ENCODE measurements at regions not wholly inside any gene's neighbourhood (a gene's known extent, or its start where the extent isn't known, plus 50 kb on each side); places are given as distances from the start of the nearest gene placed in this dataset.

GRCh38 chr10:78116361-78116760 is 82.7 kb downstream of the RPS24 start:
- Histone ChIP-seq H3K36me3 (ENCODE audit: low read depth) (no peaks in the 10 kb centered on the region), H3K27ac (no peak overlapping the region), H4K20me1 (ENCODE audit: insufficient read depth) (no peaks in the 10 kb centered on the region), H3K4me2 (no peak overlapping the region), H3K9me2 (ENCODE audit: insufficient read depth) (no peaks in the 10 kb centered on the region), H3K79me2 (ENCODE audit: low read depth) (no peaks in the 10 kb centered on the region), H2AFZ (no peak overlapping the region), H3K9me3 (ENCODE audit: insufficient read depth, low read depth) (no peaks in the 10 kb centered on the region; the same call in 1 of the 2 replicates), H3F3A (ENCODE audit: insufficient read depth, low read depth) (no peaks in the 10 kb centered on the region), H3K4me1 (replicated peaks; ENCODE audit: insufficient read depth) (no peaks in the 10 kb centered on the region), H3K4me3 (no peak overlapping the region), H3K27me3 (ENCODE audit: insufficient read depth, low read depth) (peaks cover 68% of the 10 kb centered on the region)
- POLR2A ChIA-PET (ENCODE audit: unreplicated experiment) = no interaction called here
- intact Hi-C loops (cut with micrococcal nuclease; ENCODE audit: unreplicated experiment) = no loop called here
- BruUV-seq (replicated peaks) = no TSS peak
- TF ChIP-seq EZH2 (IDR thresholded peaks at IDR 0.05; ENCODE audit: low read depth) = no peak
- no peak for TF ChIP-seq CTCF (conservative IDR thresholded peaks at IDR 0.05)
- DNase-seq = no peak
- CTCF ChIA-PET = no interaction called here

GRCh38 chr10:78118591-78118990 is 84.9 kb downstream of the RPS24 start:
- H3K4me1 ChIP-seq (replicated peaks; ENCODE audit: insufficient read depth) = no peaks in the 10 kb centered on the region
- no peaks in the 10 kb centered on the region for H3K79me2 ChIP-seq (ENCODE audit: low read depth)
- no peaks in the 10 kb centered on the region for H3F3A ChIP-seq (ENCODE audit: insufficient read depth, low read depth)
- no peaks in the 10 kb centered on the region for H4K20me1 ChIP-seq (ENCODE audit: insufficient read depth)
- POLR2A ChIA-PET (ENCODE audit: unreplicated experiment) = no interaction called here
- no peak overlapping the region for H3K4me2 ChIP-seq
- H3K9me2 ChIP-seq (ENCODE audit: insufficient read depth) = no peaks in the 10 kb centered on the region
- H2AFZ ChIP-seq = no peak overlapping the region
- no peak overlapping the region for H3K4me3 ChIP-seq
- TF ChIP-seq CTCF (conservative IDR thresholded peaks at IDR 0.05) (no peak), EZH2 (IDR thresholded peaks at IDR 0.05; ENCODE audit: low read depth) (no peak)
- no TSS peak for BruUV-seq (replicated peaks)
- H3K9me3 ChIP-seq (ENCODE audit: insufficient read depth, low read depth) = peaks cover 9% of the 10 kb centered on the region
- intact Hi-C loops (cut with micrococcal nuclease; ENCODE audit: unreplicated experiment) = no loop called here
- no peaks in the 10 kb centered on the region for H3K36me3 ChIP-seq (ENCODE audit: low read depth)
- no peak for DNase-seq
- no peak overlapping the region for H3K27ac ChIP-seq
- CTCF ChIA-PET = no interaction called here
- H3K27me3 ChIP-seq (ENCODE audit: insufficient read depth, low read depth) = peaks cover 60% of the 10 kb centered on the region

GRCh38 chr10:78121801-78122200 is 88.1 kb downstream of the RPS24 start:
- peaks cover 28% of the 10 kb centered on the region for H3K27me3 ChIP-seq (ENCODE audit: insufficient read depth, low read depth)

More at GRCh38 chr10:78121801-78122200, 88.1 kb downstream of the RPS24 start:
- ChIA-PET CTCF (no interaction called here), POLR2A (ENCODE audit: unreplicated experiment) (no interaction called here)
- no peaks in the 10 kb centered on the region for H3K36me3 ChIP-seq (ENCODE audit: low read depth)
- no peaks in the 10 kb centered on the region for H3K9me2 ChIP-seq (ENCODE audit: insufficient read depth)
- peaks cover 9% of the 10 kb centered on the region; the same call in 1 of the 2 replicates for H3K9me3 ChIP-seq (ENCODE audit: insufficient read depth, low read depth)
- no TSS peak for BruUV-seq (replicated peaks)
- H3K4me1 ChIP-seq (replicated peaks; ENCODE audit: insufficient read depth) = no peaks in the 10 kb centered on the region
- H3F3A ChIP-seq (ENCODE audit: insufficient read depth, low read depth) = no peaks in the 10 kb centered on the region
- no peak overlapping the region for H3K27ac ChIP-seq
- H3K79me2 ChIP-seq (ENCODE audit: low read depth) = no peaks in the 10 kb centered on the region
- intact Hi-C loops (cut with micrococcal nuclease; ENCODE audit: unreplicated experiment) = no loop called here
- H3K4me3 ChIP-seq = no peak overlapping the region
- H2AFZ ChIP-seq = no peak overlapping the region
- no peak overlapping the region for H3K4me2 ChIP-seq
- H4K20me1 ChIP-seq (ENCODE audit: insufficient read depth) = no peaks in the 10 kb centered on the region
- TF ChIP-seq CTCF (conservative IDR thresholded peaks at IDR 0.05) (no peak), EZH2 (IDR thresholded peaks at IDR 0.05; ENCODE audit: low read depth) (no peak)
- DNase-seq = no peak

Data from PC-9 (cell line).